Duodenal mucosa (tissue), 2 donors: ENCODE measurements at regions not wholly inside any gene's neighbourhood (a gene's known extent, or its start where the extent isn't known, plus 50 kb on each side); places are given as distances from the start of the nearest gene placed in this dataset.
"Not testable (repeated sequence)": the region's sequence is repeated elsewhere in the genome, so short reads cannot be mapped to it uniquely, and the experiment has no call there.

ENCODE experiments used
- H3K27ac ChIP-seq: one replicate; pipeline ENCODE4 v1.7.0; 2013; ENCODE audit warnings: low read depth, low read length
- H3K27me3 ChIP-seq, 2 donors: one replicate each; pipeline ENCODE4 v1.7.0; 2013; ENCODE audit warnings: low read length in 2 of 2, control low read depth in 1 of 2; ENCODE audit not compliant: insufficient read depth in 2 of 2, control insufficient read depth in 1 of 2
- H3K36me3 ChIP-seq, 2 donors: one replicate each; pipeline ENCODE4 v1.7.0; 2013; ENCODE audit warnings: low read length in 2 of 2, control low read depth in 1 of 2; ENCODE audit not compliant: insufficient read depth in 2 of 2, control insufficient read depth in 1 of 2
- H3K4me1 ChIP-seq, 2 donors: one replicate each; pipeline ENCODE4 v1.7.0; 2013; ENCODE audit warnings: low read length in 2 of 2, control low read depth in 1 of 2; ENCODE audit not compliant: insufficient read depth in 2 of 2, control insufficient read depth in 1 of 2
- H3K4me3 ChIP-seq, 2 donors: one replicate each; pipeline ENCODE4 v1.7.0; 2013; ENCODE audit warnings: low read length in 2 of 2, low read depth in 1 of 2
- H3K9ac ChIP-seq, 2 donors: one replicate each; pipeline ENCODE4 v1.7.0; 2013; ENCODE audit warnings: low read length in 2 of 2, low read depth in 1 of 2
- H3K9me3 ChIP-seq, 2 donors: one replicate each; pipeline ENCODE4 v1.7.0; 2013; ENCODE audit warnings: low read length in 2 of 2, control low read depth in 1 of 2; ENCODE audit not compliant: control insufficient read depth in 1 of 2

DNA sequence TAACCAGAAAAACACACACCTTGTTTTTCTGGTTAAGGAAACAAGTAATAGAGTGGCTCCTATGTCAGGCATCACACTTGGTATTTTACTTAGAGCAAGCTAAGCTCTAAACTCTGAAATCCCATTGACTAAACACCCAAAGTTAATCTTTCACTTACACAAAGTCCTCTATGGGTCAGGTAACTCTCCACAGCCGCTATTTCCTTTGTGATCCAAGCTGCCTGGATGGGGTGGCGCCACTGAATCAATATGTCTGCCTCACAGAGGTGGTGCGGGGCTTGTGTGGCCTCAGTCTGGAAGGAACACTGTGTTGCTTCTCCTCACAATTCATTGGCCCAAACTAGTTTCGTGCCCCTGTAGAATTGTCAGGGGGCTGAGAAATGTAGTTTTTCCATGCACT lies 160.0 kb upstream of the E2F7 start:
- Histone ChIP-seq H3K4me1 (peaks cover 8 to 10% of the 10 kb centered on the region in 2 donors), H3K4me3 (no peak overlapping the region), H3K9ac (no peak overlapping the region), H3K27ac (no peak overlapping the region), H3K36me3 (no peaks in the 10 kb centered on the region), H3K27me3 (no peaks in the 10 kb centered on the region), H3K9me3 (no peaks in the 10 kb centered on the region)

DNA sequence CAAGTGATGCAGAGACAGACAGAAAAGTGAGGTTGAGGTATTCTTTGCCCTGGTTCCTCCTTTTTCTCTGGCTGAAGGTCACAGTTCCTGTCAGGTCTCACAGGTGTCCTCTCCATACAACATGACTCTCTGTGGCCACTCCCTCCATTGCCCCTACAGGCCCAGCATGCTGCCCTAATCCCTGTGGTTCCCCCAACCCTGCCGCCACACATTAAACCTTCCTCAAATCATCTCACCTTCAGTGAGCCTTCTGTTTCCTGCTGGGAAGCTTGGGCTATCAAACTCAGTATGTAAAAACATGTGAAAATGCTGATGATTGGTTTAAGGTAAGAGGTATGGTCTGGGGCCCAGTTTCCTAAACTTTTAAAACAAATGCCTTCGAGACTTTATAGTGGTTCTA lies 159.0 kb upstream of the E2F7 start:
- Histone ChIP-seq H3K9me3 (no peaks in the 10 kb centered on the region), H3K27me3 (no peaks in the 10 kb centered on the region), H3K27ac (no peak overlapping the region), H3K36me3 (no peaks in the 10 kb centered on the region), H3K4me3 (no peak overlapping the region), H3K9ac (no peak overlapping the region), H3K4me1 (peaks cover 5 to 10% of the 10 kb centered on the region in 2 donors)

DNA sequence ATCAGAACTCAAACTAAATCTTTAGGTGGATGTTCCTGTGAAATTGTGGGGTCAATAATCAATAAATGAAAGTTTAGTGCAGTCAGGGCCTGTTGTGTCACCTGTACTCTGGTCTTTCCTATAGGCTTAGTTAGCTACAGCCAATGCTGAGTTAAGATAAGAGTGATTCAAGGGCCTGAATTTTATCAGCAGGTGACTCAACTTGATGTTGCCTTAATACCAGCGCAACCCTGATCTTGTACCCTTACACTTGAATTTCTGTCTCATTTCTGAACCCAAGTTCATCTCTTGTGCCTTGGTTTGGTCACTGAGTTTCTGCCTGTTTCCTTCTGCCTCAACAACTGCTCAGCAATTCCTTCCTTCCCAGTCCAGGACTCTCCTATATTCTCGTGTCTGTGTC lies 157.0 kb upstream of the E2F7 start:
- H3K4me1 ChIP-seq = peaks cover 5 to 10% of the 10 kb centered on the region in 2 donors
- H3K9me3 ChIP-seq = no peaks in the 10 kb centered on the region
- no peak overlapping the region for H3K4me3 ChIP-seq
- H3K27ac ChIP-seq = no peak overlapping the region
- H3K27me3 ChIP-seq = no peaks in the 10 kb centered on the region
- H3K9ac ChIP-seq = no peak overlapping the region
- no peaks in the 10 kb centered on the region for H3K36me3 ChIP-seq

DNA sequence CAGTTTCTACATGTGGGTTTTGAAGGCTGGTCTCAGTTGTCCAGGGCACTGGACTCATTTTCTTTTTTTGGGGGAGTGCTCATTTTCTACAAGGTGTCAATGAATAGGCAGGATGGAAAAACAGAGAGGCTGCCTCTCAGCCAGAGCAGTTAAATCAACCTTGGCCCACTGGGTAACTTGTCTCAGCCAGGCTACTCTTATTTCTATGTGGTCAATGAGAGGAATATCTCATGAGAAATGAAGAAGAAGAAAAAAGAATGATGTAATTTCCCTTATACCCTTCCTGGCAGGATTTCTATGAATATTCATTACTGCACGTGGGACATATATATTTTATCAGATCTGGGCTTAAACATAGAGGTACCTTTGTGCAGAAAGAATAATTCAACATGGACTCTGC lies 155.2 kb upstream of the E2F7 start:
- no peak overlapping the region for H3K4me3 ChIP-seq
- H3K36me3 ChIP-seq = no peaks in the 10 kb centered on the region
- no peak overlapping the region for H3K27ac ChIP-seq
- H3K4me1 ChIP-seq = peaks cover 5 to 10% of the 10 kb centered on the region in 2 donors
- no peaks in the 10 kb centered on the region for H3K27me3 ChIP-seq
- H3K9me3 ChIP-seq = no peaks in the 10 kb centered on the region
- no peak overlapping the region for H3K9ac ChIP-seq

DNA sequence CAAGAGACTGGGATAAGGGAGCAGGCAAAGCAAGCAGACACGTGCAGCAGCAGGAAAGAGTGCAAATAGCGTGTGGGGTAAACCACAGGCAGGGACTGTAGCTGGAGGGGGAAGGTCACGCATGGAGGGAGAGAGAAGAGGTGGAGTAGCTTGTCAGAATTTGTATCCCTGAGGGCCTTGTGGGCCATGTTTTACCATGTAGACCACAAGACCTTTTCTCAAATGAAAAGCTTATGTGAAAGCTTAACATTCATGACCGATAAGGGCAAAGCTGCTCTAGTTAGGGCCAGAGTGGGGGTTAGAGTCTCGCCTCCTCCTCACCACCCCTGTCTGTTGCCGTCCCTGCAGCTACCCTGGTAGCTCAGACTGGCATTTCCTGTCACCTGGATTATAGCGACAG lies 152.9 kb upstream of the E2F7 start:
- peaks cover 5 to 21% of the 10 kb centered on the region in 2 donors for H3K4me1 ChIP-seq
- no peak overlapping the region for H3K4me3 ChIP-seq
- no peak overlapping the region for H3K9ac ChIP-seq
- no peaks in the 10 kb centered on the region for H3K9me3 ChIP-seq
- H3K27ac ChIP-seq = no peak overlapping the region
- H3K36me3 ChIP-seq = no peaks in the 10 kb centered on the region
- no peaks in the 10 kb centered on the region for H3K27me3 ChIP-seq

DNA sequence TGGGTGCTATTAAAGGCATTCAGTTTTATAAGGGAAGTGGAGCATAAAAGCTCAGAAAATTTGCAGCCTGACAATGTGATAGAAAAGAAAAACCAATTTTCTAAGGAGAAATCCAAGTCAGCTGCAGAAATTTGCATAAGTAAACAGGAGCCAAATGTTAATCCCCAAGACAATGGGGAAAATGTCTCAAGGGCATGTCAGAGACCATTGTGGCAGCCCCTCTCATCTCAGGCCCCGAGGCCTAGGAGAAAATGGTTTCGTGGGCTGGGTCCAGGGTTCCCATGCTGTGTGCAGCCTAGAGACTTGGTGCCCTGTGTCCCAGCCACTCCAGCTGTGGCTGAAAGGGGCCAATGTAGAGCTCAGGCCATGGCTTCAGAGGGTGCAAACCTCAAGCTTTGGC lies 150.8 kb upstream of the E2F7 start:
- not testable (repeated sequence) for H3K4me3 ChIP-seq, H3K27me3 ChIP-seq, H3K9ac ChIP-seq, H3K27ac ChIP-seq, H3K9me3 ChIP-seq, H3K36me3 ChIP-seq
- H3K4me1 ChIP-seq = peaks cover 0 to 14% of the 10 kb centered on the region in 2 donors

DNA sequence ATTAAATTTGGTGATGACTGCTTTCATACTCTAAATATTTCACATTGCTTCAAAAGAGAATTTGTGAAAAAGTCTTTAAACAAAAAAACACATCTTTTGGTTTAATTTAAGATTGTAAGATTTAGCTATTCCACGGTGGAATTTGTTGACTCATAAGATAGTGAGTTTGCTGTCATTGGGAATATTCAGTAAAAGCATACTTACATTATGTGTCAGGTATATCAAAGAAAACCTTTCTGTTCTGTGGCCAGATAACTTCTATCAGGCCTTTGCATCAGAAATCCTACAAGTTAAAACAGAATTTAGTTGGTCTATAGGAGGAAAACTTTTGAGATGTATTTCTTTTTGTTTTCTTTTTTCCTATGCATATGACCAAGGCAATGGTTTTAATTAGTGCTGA lies 148.8 kb upstream of the E2F7 start:
- Histone ChIP-seq H3K4me1 (peaks cover 0 to 21% of the 10 kb centered on the region in 2 donors), H3K4me3 (no peak overlapping the region), H3K27me3 (no peaks in the 10 kb centered on the region), H3K9me3 (peaks cover 2 to 5% of the 10 kb centered on the region in 2 donors), H3K9ac (no peak overlapping the region), H3K27ac (no peak overlapping the region), H3K36me3 (no peaks in the 10 kb centered on the region)

DNA sequence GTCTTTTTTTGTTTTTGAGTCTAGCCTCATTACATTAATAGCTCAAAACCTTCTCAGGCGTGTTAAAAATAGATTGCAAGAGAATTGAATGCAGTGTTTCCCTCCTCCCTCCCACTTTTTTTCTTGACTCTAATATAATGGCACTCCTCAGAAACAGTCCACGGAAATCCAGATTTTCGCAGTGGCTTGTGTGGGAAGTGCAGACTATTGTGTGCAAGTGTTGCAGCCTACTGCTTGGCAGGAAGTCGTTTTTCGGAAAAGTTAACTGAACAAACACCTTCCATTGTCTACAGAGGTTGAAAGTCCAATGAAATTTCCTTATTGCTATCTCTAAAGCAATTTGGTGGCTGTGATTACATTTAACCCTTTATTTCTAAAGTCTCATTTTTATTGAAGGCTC lies 147.9 kb upstream of the E2F7 start:
- Histone ChIP-seq H3K4me3 (no peak overlapping the region), H3K9me3 (peaks cover 2 to 5% of the 10 kb centered on the region in 2 donors), H3K4me1 (peaks cover 0 to 21% of the 10 kb centered on the region in 2 donors), H3K36me3 (no peaks in the 10 kb centered on the region), H3K27ac (no peak overlapping the region), H3K27me3 (no peaks in the 10 kb centered on the region), H3K9ac (no peak overlapping the region)

DNA sequence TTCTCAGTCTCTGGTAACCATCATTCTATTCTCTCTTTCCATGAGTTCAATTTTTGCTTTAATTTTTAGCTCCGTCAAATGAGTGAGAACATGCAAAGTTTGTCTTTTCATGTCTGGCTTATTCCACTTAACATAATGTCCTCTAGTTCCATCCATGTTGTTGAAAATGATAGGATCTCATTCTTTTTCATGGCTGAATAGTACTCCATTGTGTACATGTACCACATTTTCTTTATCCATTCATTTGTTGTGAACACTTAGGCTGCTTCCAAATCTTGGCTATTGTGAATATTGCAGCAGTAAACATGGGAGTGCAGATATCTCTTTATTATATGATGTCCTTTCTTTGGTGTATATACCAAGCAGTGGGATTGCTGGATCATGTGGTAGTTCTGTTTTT lies 145.4 kb upstream of the E2F7 start:
- H3K4me3 ChIP-seq = no peak overlapping the region
- no peak overlapping the region for H3K9ac ChIP-seq
- H3K27ac ChIP-seq = no peak overlapping the region
- H3K4me1 ChIP-seq = peaks cover 0 to 21% of the 10 kb centered on the region in 2 donors
- H3K36me3 ChIP-seq = no peaks in the 10 kb centered on the region
- peaks cover 2 to 5% of the 10 kb centered on the region in 2 donors for H3K9me3 ChIP-seq
- H3K27me3 ChIP-seq = no peaks in the 10 kb centered on the region

DNA sequence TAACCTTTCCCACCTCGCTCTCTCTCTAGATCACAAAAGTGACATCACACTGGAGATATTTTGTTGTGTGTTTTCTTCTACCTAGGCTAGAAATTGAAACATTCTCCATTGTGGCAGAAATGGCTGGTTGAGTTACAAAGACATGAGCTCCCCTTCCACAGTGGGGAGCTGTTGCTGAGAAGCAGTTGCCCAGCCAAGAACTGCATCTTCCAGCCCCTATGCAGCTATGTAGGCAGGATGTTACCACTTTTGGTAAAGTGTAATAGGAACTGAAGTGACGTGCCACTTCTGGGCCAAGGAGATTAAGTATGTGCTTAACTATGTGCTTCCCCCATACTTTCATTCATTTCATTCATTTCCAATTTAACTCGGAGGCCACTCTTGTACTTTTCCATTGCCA lies 138.7 kb upstream of the E2F7 start:
- Histone ChIP-seq H3K27me3 (no peaks in the 10 kb centered on the region), H3K4me3 (no peak overlapping the region), H3K9ac (no peak overlapping the region), H3K4me1 (no peaks in the 10 kb centered on the region), H3K36me3 (no peaks in the 10 kb centered on the region), H3K27ac (no peak overlapping the region), H3K9me3 (no peaks in the 10 kb centered on the region)

DNA sequence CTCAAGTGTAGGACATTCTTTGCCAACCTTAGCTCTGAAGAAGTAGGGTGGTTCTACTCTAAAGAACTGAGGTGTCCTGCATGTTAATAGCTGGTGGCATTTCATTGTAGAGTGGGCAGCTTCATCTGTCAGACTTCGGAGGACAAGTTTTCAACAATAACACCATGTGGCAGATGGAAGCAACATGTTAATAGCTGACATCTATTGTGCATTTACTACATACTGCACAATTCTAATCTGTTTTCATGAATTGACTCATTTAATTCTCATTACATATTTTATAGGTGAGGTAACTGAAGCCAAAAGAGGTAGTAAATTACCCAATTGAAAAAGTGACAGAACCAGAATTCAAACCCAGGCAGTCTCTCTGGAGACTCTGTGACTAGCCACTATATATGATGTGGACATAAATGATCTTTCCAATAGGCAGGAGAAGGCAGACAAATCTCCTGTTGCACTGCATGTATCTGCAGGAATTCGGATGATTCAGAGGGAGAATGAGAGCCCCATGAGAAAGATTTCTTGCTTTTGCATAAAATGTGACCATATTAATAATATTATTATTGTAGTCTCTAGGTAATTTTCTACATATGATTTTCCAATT lies 137.2 kb upstream of the E2F7 start:
- Histone ChIP-seq H3K36me3 (no peaks in the 10 kb centered on the region), H3K4me1 (no peaks in the 10 kb centered on the region), H3K9ac (no peak overlapping the region), H3K9me3 (no peaks in the 10 kb centered on the region), H3K27ac (no peak overlapping the region), H3K27me3 (no peaks in the 10 kb centered on the region), H3K4me3 (no peak overlapping the region)
